ENCODE measurements at regions not wholly inside any gene's neighbourhood (a gene's known extent, or its start where the extent isn't known, plus 50 kb on each side); places are given as distances from the start of the nearest gene placed in this dataset.

GRCh38 chr2:100196786-100197494 is 54.5 kb upstream of the AFF3 start:
- ChIA-PET POLR2A (no interaction called here), CTCF (no interaction called here)
- no peaks in the 10 kb centered on the region for H3K36me3 Mint-ChIP-seq (ENCODE audit: insufficient read depth, unreplicated experiment)
- peaks cover 4% of the 10 kb centered on the region; the same call in 1 of the 2 replicates for H3K4me1 ChIP-seq
- H3K9me3 ChIP-seq: no peaks in the 10 kb centered on the region
- H3K4me3 ChIP-seq (ENCODE audit: low read depth, low read length): no peak overlapping the region
- no peak for DNase-seq
- H3K27ac Mint-ChIP-seq (ENCODE audit: unreplicated experiment): no peak overlapping the region
- intact Hi-C loops (cut with micrococcal nuclease; ENCODE audit: unreplicated experiment): no loop called here
- peaks cover 26% of the 10 kb centered on the region for H3K9me3 Mint-ChIP-seq (ENCODE audit: unreplicated experiment)
- H3K36me3 ChIP-seq (ENCODE audit: control insufficient read depth, insufficient read depth, low read length): no peaks in the 10 kb centered on the region
- H3K27me3 ChIP-seq (replicated peaks; ENCODE audit: control insufficient read depth, insufficient read depth, low read length): no peaks in the 10 kb centered on the region
- H3K27me3 Mint-ChIP-seq (ENCODE audit: insufficient read depth, unreplicated experiment): no peaks in the 10 kb centered on the region
- H3K4me1 Mint-ChIP-seq (ENCODE audit: low read depth, unreplicated experiment): no peaks in the 10 kb centered on the region
- H3K4me3 Mint-ChIP-seq (ENCODE audit: unreplicated experiment): no peak overlapping the region
- TF ChIP-seq CTCF (IDR thresholded peaks at IDR 0.05; ENCODE audit: insufficient read depth in 1 of 2, low read depth in 1 of 2, low read length in 1 of 2, severe bottlenecking in 1 of 2, unreplicated experiment in 1 of 2): no peak
- BruUV-seq (replicated peaks): no TSS peak

- no peaks in the 10 kb centered on the region for H3K36me3 ChIP-seq (ENCODE audit: control insufficient read depth, insufficient read depth, low read length)
- no peak overlapping the region for H3K4me3 ChIP-seq (ENCODE audit: low read depth, low read length)
- H3K27me3 ChIP-seq (replicated peaks; ENCODE audit: control insufficient read depth, insufficient read depth, low read length): no peaks in the 10 kb centered on the region
- H3K9me3 ChIP-seq: no peaks in the 10 kb centered on the region
- Mint-ChIP-seq H3K9me3 (ENCODE audit: unreplicated experiment) (peaks cover 31% of the 10 kb centered on the region), H3K27me3 (ENCODE audit: insufficient read depth, unreplicated experiment) (no peaks in the 10 kb centered on the region), H3K36me3 (ENCODE audit: insufficient read depth, unreplicated experiment) (no peaks in the 10 kb centered on the region), H3K4me1 (ENCODE audit: low read depth, unreplicated experiment) (no peaks in the 10 kb centered on the region), H3K4me3 (ENCODE audit: unreplicated experiment) (no peak overlapping the region), H3K27ac (ENCODE audit: unreplicated experiment) (no peak overlapping the region)
- ChIA-PET CTCF (no interaction called here), POLR2A (no interaction called here)
- peaks cover 4% of the 10 kb centered on the region; the same call in 1 of the 2 replicates for H3K4me1 ChIP-seq
- no TSS peak for BruUV-seq (replicated peaks)
- intact Hi-C loops (cut with micrococcal nuclease; ENCODE audit: unreplicated experiment): no loop called here
- no peak for DNase-seq
- TF ChIP-seq CTCF (IDR thresholded peaks at IDR 0.05; ENCODE audit: insufficient read depth in 1 of 2, low read depth in 1 of 2, low read length in 1 of 2, severe bottlenecking in 1 of 2, unreplicated experiment in 1 of 2): no peak
Observed at GRCh38 chr2:100195942-100196341, 53.6 kb upstream of the AFF3 start.

- Histone ChIP-seq H3K36me3 (ENCODE audit: control insufficient read depth, insufficient read depth, low read length) (no peaks in the 10 kb centered on the region), H3K9me3 (no peaks in the 10 kb centered on the region), H3K27me3 (replicated peaks; ENCODE audit: control insufficient read depth, insufficient read depth, low read length) (no peaks in the 10 kb centered on the region), H3K4me3 (ENCODE audit: low read depth, low read length) (no peak overlapping the region), H3K4me1 (peaks cover 4% of the 10 kb centered on the region; the same call in 1 of the 2 replicates)
- POLR2A ChIA-PET: no interaction called here
- no TSS peak for BruUV-seq (replicated peaks)
- intact Hi-C loops (cut with micrococcal nuclease; ENCODE audit: unreplicated experiment): no loop called here
- no peak for DNase-seq
- no peak overlapping the region for H3K27ac Mint-ChIP-seq (ENCODE audit: unreplicated experiment)
- H3K27me3 Mint-ChIP-seq (ENCODE audit: insufficient read depth, unreplicated experiment): no peaks in the 10 kb centered on the region
- no peak for TF ChIP-seq CTCF (IDR thresholded peaks at IDR 0.05; ENCODE audit: insufficient read depth in 1 of 2, low read depth in 1 of 2, low read length in 1 of 2, severe bottlenecking in 1 of 2, unreplicated experiment in 1 of 2)
- peaks cover 31% of the 10 kb centered on the region for H3K9me3 Mint-ChIP-seq (ENCODE audit: unreplicated experiment)
- H3K4me3 Mint-ChIP-seq (ENCODE audit: unreplicated experiment): no peak overlapping the region
- CTCF ChIA-PET: no interaction called here
- no peaks in the 10 kb centered on the region for H3K4me1 Mint-ChIP-seq (ENCODE audit: low read depth, unreplicated experiment)
- H3K36me3 Mint-ChIP-seq (ENCODE audit: insufficient read depth, unreplicated experiment): no peaks in the 10 kb centered on the region
Observed at GRCh38 chr2:100194951-100195350, 52.6 kb upstream of the AFF3 start.

All from Caco-2 (cell line).